ENCODE measurements at regions not wholly inside any gene's neighbourhood (a gene's known extent, or its start where the extent isn't known, plus 50 kb on each side); places are given as distances from the start of the nearest gene placed in this dataset.

DNA sequence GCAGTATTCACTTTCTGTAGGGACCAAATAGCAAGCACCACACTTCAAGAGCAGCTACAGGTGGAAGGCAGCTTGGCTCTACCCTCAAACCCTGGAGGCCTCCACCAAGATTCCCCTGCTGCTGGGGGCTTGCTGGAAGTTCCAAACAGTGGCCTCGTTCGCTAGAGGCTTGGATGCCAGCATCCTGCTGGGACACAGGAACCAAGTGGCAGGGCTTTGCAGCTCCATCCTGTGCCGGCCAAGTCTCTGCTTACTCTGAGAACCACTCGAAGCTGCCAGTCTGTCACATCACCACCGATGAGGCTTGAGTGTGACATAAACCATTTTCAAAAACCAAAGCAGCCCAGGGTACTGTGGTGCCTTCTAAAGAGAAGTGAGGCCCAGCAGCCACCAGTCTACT is 69.2 kb upstream of the UNC5B start:
- no peak for DNase-seq (ENCODE audit: low spot score)

DNA sequence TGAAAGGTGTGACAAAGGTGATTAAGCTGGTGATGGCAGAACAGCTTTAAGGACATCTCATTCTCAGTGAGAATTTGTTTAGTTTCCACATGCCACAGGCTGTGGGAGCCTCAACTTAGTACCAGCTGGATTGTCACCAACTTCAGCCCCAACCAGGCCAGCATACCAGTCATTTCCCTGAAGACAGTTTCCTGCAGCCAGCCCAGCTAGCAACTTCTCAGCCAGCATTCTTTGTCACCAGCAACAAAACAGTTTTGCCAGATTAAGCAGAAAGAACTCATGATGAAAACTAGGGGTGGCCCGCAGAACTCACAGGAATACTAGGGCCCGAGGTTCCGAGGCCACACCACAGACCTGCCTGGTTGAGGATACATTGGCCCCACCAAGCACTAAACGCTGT is 68.8 kb upstream of the UNC5B start:
- no peak for DNase-seq (ENCODE audit: low spot score)

DNA sequence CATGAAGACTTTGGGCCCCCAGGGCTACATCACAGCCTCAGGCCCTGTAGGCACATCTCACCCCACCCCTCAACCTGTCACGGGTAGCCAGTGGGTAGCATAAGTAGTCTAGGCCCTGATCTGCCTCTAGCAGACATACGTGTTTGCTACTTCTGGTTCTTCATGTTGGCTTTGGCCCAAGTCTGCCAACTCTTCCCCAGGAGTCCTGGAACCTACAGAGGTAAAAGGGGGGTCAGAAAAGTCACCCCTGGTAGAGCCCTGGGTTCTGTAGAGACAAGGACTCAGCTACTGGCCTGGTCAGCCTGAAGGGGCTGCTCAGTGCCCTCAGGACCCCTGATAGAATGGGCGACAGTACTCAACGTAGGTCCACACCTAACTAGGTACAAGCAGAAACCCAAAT is 67.5 kb upstream of the UNC5B start:
- no peak for DNase-seq (ENCODE audit: low spot score)

DNA sequence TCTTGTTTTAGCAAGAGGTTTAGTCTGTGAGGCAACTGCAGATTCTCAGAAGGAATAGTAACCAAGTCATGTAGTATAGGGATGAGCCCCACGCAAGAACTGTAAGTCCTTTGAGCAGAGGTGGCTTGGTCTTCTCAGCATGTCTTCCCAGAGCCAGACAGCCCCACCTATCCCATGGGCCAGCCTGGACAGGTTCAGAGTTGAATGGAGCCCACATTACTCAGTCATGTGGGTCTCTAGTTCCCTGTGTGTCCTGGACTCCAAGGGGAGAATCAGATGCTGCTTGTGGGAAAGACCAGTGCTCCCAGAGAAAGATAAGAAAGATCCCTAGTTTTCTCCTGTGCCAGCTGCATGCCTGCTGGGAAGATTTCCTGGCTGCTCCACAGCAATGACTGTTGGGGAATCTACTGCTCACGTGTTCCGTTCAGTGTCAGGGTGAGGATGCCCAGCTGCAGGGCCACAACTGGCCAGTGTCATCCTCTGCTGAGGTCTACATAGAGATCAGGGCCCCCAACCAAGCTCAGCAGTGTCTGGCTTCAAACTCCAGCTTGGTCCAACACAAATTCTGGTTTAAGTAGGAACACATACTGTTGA is 66.9 kb upstream of the UNC5B start:
- DNase-seq (ENCODE audit: low spot score): no peak

DNA sequence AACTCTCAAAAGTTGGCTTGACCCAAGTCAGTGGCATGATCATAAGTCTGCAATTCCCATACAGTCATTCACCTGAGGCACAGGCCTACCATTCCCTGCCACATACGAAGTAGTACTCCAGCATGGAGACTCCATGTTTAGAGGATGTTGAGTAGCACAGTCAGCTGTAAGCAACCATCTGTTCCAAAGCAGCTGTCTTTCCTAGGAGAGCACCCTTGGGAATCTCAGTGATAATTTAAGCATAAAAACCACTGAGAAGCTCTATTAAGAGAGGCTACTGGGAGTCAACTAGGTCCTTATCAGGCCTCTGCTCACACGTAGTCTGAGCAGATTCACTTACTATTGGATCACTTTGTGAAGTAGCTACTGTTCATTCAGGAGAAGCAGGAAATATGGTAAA is 61.6 kb upstream of the UNC5B start:
- DNase-seq (ENCODE audit: low spot score): no peak

DNA sequence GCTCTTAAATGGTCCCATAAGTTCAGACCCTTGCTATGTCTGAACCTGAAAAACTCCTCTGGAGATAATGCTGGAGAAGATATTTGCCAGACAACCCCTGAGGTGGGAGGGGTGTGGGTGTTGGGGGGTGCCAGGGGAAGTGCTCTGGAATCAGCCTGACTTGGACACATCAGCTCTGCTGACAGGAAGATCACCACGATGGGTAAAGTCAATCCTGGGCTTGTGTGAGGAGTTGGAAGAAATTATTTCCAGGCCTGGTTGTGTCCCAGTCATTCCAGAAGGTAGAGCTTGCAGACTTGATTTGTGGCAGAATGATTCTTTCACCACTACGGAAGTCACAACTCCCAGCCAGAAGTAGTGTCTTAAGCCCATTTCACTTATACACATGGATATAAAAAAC is 60.3 kb upstream of the UNC5B start:
- DNase-seq (ENCODE audit: low spot score): no peak

DNA sequence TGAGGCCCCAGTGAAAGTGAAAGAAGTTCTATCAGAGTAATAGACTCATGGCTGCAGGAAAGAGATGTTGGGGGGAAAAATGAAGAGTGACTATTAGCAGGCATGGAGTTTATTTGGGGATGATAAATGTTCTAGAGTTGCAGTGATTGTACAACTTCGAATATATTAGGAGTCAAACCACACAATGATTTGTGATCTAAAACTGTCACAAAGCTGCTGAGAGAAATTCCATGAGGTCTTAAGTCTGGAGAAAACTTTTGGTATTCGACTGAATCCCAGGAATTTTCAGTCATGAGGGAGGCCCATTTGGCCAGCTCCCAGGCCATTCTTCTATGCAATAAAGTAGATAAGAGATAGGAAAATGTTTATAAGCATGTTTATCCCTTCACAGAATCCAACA is 55.9 kb upstream of the UNC5B start:
- peak; percentile 67 for DNase-seq (ENCODE audit: low spot score)

DNA sequence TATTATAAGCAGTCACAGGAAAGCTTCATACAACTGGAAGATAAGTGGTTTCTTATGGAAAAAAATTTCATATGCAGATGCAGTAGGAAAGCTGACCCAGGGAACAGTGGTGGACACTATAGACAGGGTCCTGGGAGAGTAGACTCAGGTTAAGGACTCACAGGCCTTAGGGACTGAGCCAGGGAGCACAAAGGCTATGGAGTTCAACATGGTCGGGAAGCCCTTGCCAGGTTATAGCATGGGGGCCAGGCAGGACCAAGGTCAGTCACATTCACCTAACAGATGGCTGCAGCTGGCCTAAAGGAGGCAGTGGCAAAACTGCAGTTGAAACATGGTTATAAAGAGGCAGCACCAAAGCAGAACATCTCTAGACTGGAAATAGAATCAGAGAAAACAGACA is 54.9 kb upstream of the UNC5B start:
- no peak for DNase-seq (ENCODE audit: low spot score)

DNA sequence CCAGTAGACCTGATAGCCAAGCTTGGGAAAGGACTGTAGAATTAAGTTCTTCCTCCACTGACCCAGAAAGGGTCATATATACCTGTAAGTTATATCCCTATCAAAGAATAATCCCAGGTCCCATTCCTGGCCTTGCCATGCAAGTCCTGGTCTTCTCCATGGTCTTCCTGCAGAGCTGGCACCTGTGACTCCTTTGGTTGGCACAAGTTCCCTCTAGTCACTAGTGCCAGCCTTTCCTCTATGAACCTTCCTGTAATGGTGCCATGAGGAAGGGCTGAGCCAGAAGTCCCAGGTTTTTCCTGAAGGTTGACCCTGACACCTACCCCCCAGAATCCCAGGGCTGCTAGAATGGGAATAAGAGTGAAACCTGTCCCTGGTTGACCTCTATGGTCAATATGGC is 54.1 kb upstream of the UNC5B start:
- no peak for DNase-seq (ENCODE audit: low spot score)

DNA sequence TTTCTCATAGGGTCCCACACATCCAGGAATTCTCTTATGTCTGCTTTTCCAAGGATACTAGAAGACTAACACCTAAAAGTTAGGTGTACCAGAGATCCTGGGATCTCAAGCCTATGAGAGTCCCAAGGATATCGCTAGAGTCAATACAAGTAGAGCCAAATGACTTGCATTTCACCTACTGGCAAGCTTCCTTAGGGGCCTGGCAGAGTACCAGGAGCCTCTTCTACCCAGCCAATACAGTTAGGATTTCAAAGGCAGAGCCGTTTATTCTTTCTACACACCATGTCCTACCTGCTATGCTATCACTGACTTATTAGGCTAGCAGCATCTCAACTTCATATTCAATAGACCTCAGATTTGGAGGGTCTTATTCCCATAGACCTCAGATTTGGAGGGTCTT is 53.5 kb upstream of the UNC5B start:
- DNase-seq (ENCODE audit: low spot score): no peak

DNA sequence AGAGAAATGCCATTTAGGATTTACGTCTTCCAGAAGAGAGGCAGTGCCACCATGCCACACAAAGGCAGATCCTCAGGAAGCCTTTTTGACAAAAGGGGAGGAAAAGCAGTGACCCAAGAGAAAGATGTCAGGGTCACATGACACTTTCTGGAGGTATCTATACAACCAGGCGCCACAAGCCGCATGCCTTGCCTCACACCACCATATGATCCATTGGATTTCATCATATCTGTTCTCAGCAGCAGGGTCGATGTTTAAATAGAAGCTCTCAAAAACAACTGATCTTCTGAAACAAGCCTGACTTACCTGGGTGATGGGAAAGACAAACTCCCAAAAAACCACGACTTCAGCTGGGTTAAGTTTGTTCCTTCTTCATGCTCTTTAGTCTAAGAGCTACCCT is 52.5 kb upstream of the UNC5B start:
- no peak for DNase-seq (ENCODE audit: low spot score)

DNA sequence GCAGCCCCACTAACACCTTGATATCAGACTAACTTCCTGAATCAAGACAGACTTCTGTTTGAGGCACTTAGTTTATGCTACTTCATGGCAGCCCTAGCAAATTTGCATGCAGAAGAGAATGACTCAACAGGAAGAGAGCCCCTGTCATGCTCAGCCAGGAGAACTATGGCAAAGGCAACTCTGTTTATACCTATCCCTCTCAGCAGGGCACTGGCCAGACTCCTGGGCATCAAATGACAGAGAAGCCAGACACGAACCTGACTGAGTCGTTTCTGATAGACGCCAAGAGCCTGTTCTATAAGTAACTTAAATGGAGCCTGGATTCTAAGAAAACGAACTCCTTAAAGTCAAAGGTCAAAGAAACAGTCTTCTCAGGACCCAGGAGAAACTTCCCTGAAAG is 50.9 kb upstream of the UNC5B start:
- peak; percentile 56 for DNase-seq (ENCODE audit: low spot score)

Data from A172 (cell line).